ENCODE measurements at regions not wholly inside any gene's neighbourhood (a gene's known extent, or its start where the extent isn't known, plus 50 kb on each side); places are given as distances from the start of the nearest gene placed in this dataset.

GRCh38 chr6:92930171-92930570 lies 489.2 kb downstream of the EPHA7 start:
- no peak overlapping the region for H3K4me3 ChIP-seq (ENCODE audit: low read depth, low read length)
- no peak for DNase-seq (ENCODE audit: low read depth)
- TF ChIP-seq, protein P1, sequence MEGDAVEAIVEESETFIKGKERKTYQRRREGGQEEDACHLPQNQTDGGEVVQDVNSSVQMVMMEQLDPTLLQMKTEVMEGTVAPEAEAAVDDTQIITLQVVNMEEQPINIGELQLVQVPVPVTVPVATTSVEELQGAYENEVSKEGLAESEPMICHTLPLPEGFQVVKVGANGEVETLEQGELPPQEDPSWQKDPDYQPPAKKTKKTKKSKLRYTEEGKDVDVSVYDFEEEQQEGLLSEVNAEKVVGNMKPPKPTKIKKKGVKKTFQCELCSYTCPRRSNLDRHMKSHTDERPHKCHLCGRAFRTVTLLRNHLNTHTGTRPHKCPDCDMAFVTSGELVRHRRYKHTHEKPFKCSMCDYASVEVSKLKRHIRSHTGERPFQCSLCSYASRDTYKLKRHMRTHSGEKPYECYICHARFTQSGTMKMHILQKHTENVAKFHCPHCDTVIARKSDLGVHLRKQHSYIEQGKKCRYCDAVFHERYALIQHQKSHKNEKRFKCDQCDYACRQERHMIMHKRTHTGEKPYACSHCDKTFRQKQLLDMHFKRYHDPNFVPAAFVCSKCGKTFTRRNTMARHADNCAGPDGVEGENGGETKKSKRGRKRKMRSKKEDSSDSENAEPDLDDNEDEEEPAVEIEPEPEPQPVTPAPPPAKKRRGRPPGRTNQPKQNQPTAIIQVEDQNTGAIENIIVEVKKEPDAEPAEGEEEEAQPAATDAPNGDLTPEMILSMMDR (conservative IDR thresholded peaks at IDR 0.05; ENCODE audit: low read depth, low read length): no peak

DNA sequence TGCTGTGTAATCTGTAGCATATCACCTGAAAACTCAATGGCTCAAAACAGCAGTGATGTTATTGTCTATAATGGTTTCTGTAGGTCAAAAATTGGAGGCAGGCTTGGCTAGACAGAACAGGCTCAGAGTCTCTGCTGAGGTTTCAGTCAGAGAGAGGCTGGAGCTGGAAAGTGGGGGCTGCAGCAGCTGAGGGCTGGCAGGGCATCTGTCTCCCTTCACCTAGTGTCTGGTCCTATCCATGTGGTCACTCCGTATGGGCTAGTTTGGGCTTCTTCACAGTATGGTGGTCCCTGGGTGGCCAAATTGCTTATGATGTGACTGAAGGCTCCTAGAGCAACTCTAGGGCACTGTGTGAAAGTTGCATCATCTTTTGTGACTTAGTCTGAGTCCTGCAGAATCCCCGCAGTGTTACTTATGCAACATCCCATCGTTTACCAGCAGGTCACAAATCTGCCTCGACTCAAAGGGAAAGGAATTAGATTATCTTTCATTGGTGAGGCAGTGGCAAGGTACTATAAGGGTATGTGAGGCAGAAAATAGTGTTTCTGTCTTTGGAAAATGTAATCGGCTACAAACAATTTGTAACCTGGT lies 497.0 kb downstream of the EPHA7 start:
- TF ChIP-seq, protein P1 (conservative IDR thresholded peaks at IDR 0.05; ENCODE audit: low read depth, low read length): no peak
- no peak overlapping the region for H3K4me3 ChIP-seq (ENCODE audit: low read depth, low read length)
- no peak for DNase-seq (ENCODE audit: low read depth)

DNA sequence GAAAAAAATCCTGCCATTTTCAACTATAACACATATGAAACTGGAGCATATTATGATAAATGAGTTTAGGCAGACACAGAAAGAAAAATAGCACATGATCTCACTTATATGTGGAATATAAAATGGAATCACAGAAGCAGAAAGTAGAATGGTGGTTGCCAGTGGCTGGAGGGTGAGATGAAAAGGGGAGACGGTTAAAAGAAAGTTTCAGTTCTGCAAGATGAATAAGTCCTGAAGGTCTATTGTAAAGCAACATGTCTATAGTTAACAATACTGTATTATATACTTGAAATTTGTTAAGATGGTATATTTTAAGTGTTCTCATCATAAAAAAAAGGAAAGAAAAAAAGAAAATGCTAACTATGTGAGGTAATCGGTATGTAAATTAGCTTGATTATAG lies 503.9 kb downstream of the EPHA7 start:
- DNase-seq (ENCODE audit: low read depth): no peak
- TF ChIP-seq, protein P1 (conservative IDR thresholded peaks at IDR 0.05; ENCODE audit: low read depth, low read length): no peak

GRCh38 chr6:92911301-92911700 lies 508.1 kb downstream of the EPHA7 start:
- TF ChIP-seq, protein P1 (conservative IDR thresholded peaks at IDR 0.05; ENCODE audit: low read depth, low read length): no peak
- no peak for DNase-seq (ENCODE audit: low read depth)
- no peak overlapping the region for H3K4me3 ChIP-seq (ENCODE audit: low read depth, low read length)

More for the DNA sequence above, 503.9 kb downstream of the EPHA7 start:
- no peak overlapping the region for H3K4me3 ChIP-seq (ENCODE audit: low read depth, low read length)

GRCh38 chr6:92910646-92911045 lies 508.7 kb downstream of the EPHA7 start:
- TF ChIP-seq, protein P1 (conservative IDR thresholded peaks at IDR 0.05; ENCODE audit: low read depth, low read length): no peak
- DNase-seq (ENCODE audit: low read depth): no peak
- H3K4me3 ChIP-seq (ENCODE audit: low read depth, low read length): no peak overlapping the region

GRCh38 chr6:92906385-92906784 lies 513.0 kb downstream of the EPHA7 start:
- no peak for DNase-seq (ENCODE audit: low read depth)
- H3K4me3 ChIP-seq (ENCODE audit: low read depth, low read length): no peak overlapping the region
- TF ChIP-seq, protein P1 (conservative IDR thresholded peaks at IDR 0.05; ENCODE audit: low read depth, low read length): no peak

DNA sequence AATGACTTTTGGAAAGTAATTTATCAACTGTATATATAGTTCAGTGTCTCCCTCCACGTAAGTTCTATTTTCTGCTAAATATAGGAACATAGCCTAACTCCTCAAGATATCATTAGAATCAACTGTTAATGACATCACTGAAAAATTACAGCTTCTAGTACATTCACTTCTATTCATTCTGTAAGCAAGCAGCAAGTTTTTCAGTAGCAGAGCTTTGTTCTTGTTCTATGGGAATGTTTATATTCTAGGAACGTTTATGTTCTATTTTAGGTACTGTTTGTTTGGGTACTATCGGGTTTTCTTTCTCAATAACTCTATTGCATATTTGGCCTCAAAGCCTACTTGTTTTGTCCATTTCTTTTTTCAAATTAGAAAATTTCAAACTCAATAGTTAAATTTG lies 525.6 kb downstream of the EPHA7 start:
- TF ChIP-seq, protein P1 (conservative IDR thresholded peaks at IDR 0.05; ENCODE audit: low read depth, low read length): no peak
- DNase-seq (ENCODE audit: low read depth): no peak
- H3K4me3 ChIP-seq (ENCODE audit: low read depth, low read length): no peak overlapping the region
